Panc1 (cell line): ENCODE measurements at regions not wholly inside any gene's neighbourhood (a gene's known extent, or its start where the extent isn't known, plus 50 kb on each side); places are given as distances from the start of the nearest gene placed in this dataset.

Source experiments
- ATAC-seq: fragments of 200-7000 bp; cut with Tn5 transposase; 2 replicates; pipeline ENCODE4 v1.9.1; 2020; ENCODE audit warnings: mild to moderate bottlenecking, moderate library complexity
- BruUV-seq: library from RNA; stranded (reverse); fragments of 400-500 nt; replicated peaks from 2 replicates; lab custom pipeline; 2021; lab: Mats Ljungman, UMichigan
- CTCF ChIA-PET: fragments of 300-600 bp; sonication (Branson Sonifier 250); formaldehyde crosslinking; loops from one replicate; lab custom pipeline; 2022; ENCODE audit warnings: antibody characterized with exemption; lab: Charles Lee
- POLR2A ChIA-PET: fragments of 300-600 bp; sonication (Branson Sonifier 250); formaldehyde crosslinking; loops from one replicate; lab custom pipeline; 2022; ENCODE audit warnings: antibody characterized with exemption; lab: Charles Lee
- DNase-seq: peaks from one replicate; pipeline ENCODE4 v3.0.0-alpha.2; 2010; ENCODE audit warnings: low read depth, low spot score
- H3K27ac ChIP-seq: 2 replicates; pipeline ENCODE4 v1.5.1; 2011; ENCODE audit warnings: mild to moderate bottlenecking, low read length, inconsistent platforms
- H3K27me3 ChIP-seq: fragments of 200-500 bp; sonication (Bioruptor generic); 2 replicates; pipeline ENCODE4 v1.6.0; 2014; ENCODE audit warnings: low read length, inconsistent platforms; ENCODE audit not compliant: control insufficient read depth, insufficient read depth
- H3K36me3 ChIP-seq: fragments of 200-500 bp; sonication (Bioruptor generic); 2 replicates; pipeline ENCODE4 v1.5.1; 2014; ENCODE audit warnings: inconsistent platforms, mild to moderate bottlenecking, low read length, moderate library complexity; ENCODE audit not compliant: control insufficient read depth, insufficient read depth
- H3K4me1 ChIP-seq: 2 replicates; pipeline ENCODE4 v1.5.1; 2011; ENCODE audit warnings: inconsistent platforms, mild to moderate bottlenecking, low read length, moderate library complexity; ENCODE audit not compliant: control insufficient read depth, insufficient read depth
- H3K4me3 ChIP-seq, 2 experiments: 2 replicates each; pipeline ENCODE4 v1.5.1; 2011 to 2012; ENCODE audit warnings: low read depth in 2 of 2, low read length in 2 of 2, mild to moderate bottlenecking in 2 of 2, inconsistent platforms in 1 of 2, moderate library complexity in 1 of 2
- H3K9me3 ChIP-seq: fragments of 200-500 bp; sonication (Bioruptor generic); 2 replicates; pipeline ENCODE4 v1.5.1; 2014; ENCODE audit warnings: low read depth, mild to moderate bottlenecking, inconsistent platforms, low read length, moderate library complexity; ENCODE audit not compliant: control insufficient read depth, insufficient read depth
- CTCF ChIP-seq: fragments of 450-650 bp; IDR thresholded peaks from 2 replicates; pipeline ENCODE4 v1.5.1; 2017; ENCODE audit warnings: mild to moderate bottlenecking
- POLR2AphosphoS5 ChIP-seq: IDR thresholded peaks from 2 replicates; pipeline ENCODE4 v1.6.1; 2012; ENCODE audit warnings: mild to moderate bottlenecking, low read depth, low read length, moderate library complexity
- REST ChIP-seq, 2 experiments: IDR thresholded peaks; 2 replicates each; pipeline ENCODE4 v1.6.1; 2011 to 2012; ENCODE audit warnings: low read depth in 2 of 2, control low read depth in 1 of 2, low read length in 1 of 2, mild to moderate bottlenecking in 1 of 2, moderate library complexity in 1 of 2; ENCODE audit not compliant: insufficient read depth in 1 of 2
- SIN3A ChIP-seq: IDR thresholded peaks from 2 replicates; pipeline ENCODE4 v1.6.1; 2012; ENCODE audit warnings: low read depth, mild to moderate bottlenecking, low read length, moderate library complexity, borderline replicate concordance; ENCODE audit not compliant: insufficient read depth
- TCF7L2 ChIP-seq: IDR thresholded peaks from 2 replicates; pipeline ENCODE4 v1.6.1; 2011; ENCODE audit warnings: mild to moderate bottlenecking, low read depth, low read length, inconsistent platforms
- in situ Hi-C: cut with HindIII; loops from 2 replicates; pipeline ENCODE4 v1.10.0; 2016; ENCODE audit warnings: low sequenced_read_pairs, low pct_unique_long_range_greater_than_20kb
- intact Hi-C: fragments of 100-400 bp; cut with micrococcal nuclease; formaldehyde crosslinking; loops from one replicate; pipeline ENCODE4 v1.10.0; 2022; ENCODE audit not compliant: unreplicated experiment

GRCh38 chr18:72623444-72623843 lies 79.3 kb upstream of the CBLN2 start:
- POLR2A ChIA-PET = no interaction called here
- H3K4me3 ChIP-seq = no peak overlapping the region
- H3K36me3 ChIP-seq = no peaks in the 10 kb centered on the region
- DNase-seq (no peak), ATAC-seq (no peak)
- H3K4me1 ChIP-seq = no peaks in the 10 kb centered on the region
- H3K27ac ChIP-seq = no peak overlapping the region
- H3K9me3 ChIP-seq = no peaks in the 10 kb centered on the region
- TF ChIP-seq CTCF = no peak
- no peak for TF ChIP-seq POLR2AphosphoS5
- TF ChIP-seq REST (IDR thresholded peaks at IDR 0.05; ENCODE audit: insufficient read depth in 1 of 2, low read depth in 2 of 2, low read length in 1 of 2) = no peak
- no peak for TF ChIP-seq SIN3A
- no peak for TF ChIP-seq TCF7L2
- BruUV-seq = no TSS peak
- intact Hi-C loops = no loop called here
- CTCF ChIA-PET = no interaction called here
- no peaks in the 10 kb centered on the region for H3K27me3 ChIP-seq
- in situ Hi-C loops = no loop called here

GRCh38 chr18:72613534-72613930 lies 69.4 kb upstream of the CBLN2 start:
- Histone ChIP-seq H3K27ac (no peak overlapping the region), H3K9me3 (no peaks in the 10 kb centered on the region), H3K4me3 (no peak overlapping the region), H3K4me1 (no peaks in the 10 kb centered on the region), H3K36me3 (no peaks in the 10 kb centered on the region), H3K27me3 (no peaks in the 10 kb centered on the region)
- in situ Hi-C loops = no loop called here
- ATAC-seq (no peak), DNase-seq (no peak)
- ChIA-PET CTCF (no interaction called here), POLR2A (no interaction called here)
- no peak for TF ChIP-seq CTCF
- TF ChIP-seq POLR2AphosphoS5 = no peak
- TF ChIP-seq TCF7L2 = no peak
- no peak for TF ChIP-seq REST (IDR thresholded peaks at IDR 0.05; ENCODE audit: insufficient read depth in 1 of 2, low read depth in 2 of 2, low read length in 1 of 2)
- TF ChIP-seq SIN3A = no peak
- intact Hi-C loops = no loop called here
- BruUV-seq = no TSS peak
